Upper lobe of right lung (tissue), 1 donor: ENCODE measurements at regions not wholly inside any gene's neighbourhood (a gene's known extent, or its start where the extent isn't known, plus 50 kb on each side); places are given as distances from the start of the nearest gene placed in this dataset.

Source experiments
- ATAC-seq: fragments of 200-7000 bp; cut with Tn5 transposase; one replicate; pipeline ENCODE4 v1.9.1; 2020; ENCODE audit warnings: mild to moderate bottlenecking, moderate library complexity
- DNase-seq: peaks from one replicate; pipeline ENCODE4 v3.0.0-alpha.2; 2020
- H3K27ac ChIP-seq: fragments of 200-600 bp; one replicate; pipeline ENCODE4 v1.8.0; 2022
- H3K27me3 ChIP-seq: fragments of 200-600 bp; one replicate; pipeline ENCODE4 v1.8.0; 2022; ENCODE audit warnings: mild to moderate bottlenecking
- H3K36me3 ChIP-seq: fragments of 200-600 bp; one replicate; pipeline ENCODE4 v1.8.0; 2022
- H3K4me1 ChIP-seq: fragments of 200-600 bp; one replicate; pipeline ENCODE4 v1.8.0; 2022
- H3K4me3 ChIP-seq: fragments of 200-600 bp; one replicate; pipeline ENCODE4 v1.8.0; 2022; ENCODE audit warnings: mild to moderate bottlenecking
- H3K9me3 ChIP-seq: fragments of 200-600 bp; one replicate; pipeline ENCODE4 v1.8.0; 2022
- CTCF ChIP-seq: fragments of 200-600 bp; IDR thresholded peaks from one replicate; pipeline ENCODE4 v1.8.0; 2022; ENCODE audit warnings: antibody characterized with exemption
- intact Hi-C: fragments of 100-400 bp; cut with DNase I; formaldehyde crosslinking; loops from one replicate; pipeline ENCODE4 v1.11.0; 2022
- donor health status: DM: no; HTN: yes; CAD: no; lungs with severe emphysema.

- Histone ChIP-seq H3K36me3 (no peaks in the 10 kb centered on the region), H3K27me3 (no peaks in the 10 kb centered on the region), H3K4me1 (no peaks in the 10 kb centered on the region), H3K4me3 (no peak overlapping the region), H3K9me3 (no peaks in the 10 kb centered on the region), H3K27ac (no peak overlapping the region)
- DNase-seq (no peak), ATAC-seq (no peak)
- TF ChIP-seq CTCF, result no peak
- intact Hi-C loops, result no loop called here
These were observed 248.2 kb downstream of the TMX3 start for GRCh38 chr18:68466672-68467071.

GRCh38 chr18:68462766-68463165, 252.1 kb downstream of the TMX3 start:
- no peaks in the 10 kb centered on the region for H3K9me3 ChIP-seq
- ATAC-seq (no peak), DNase-seq (no peak)
- no peaks in the 10 kb centered on the region for H3K4me1 ChIP-seq
- TF ChIP-seq CTCF, result no peak
- H3K4me3 ChIP-seq, result no peak overlapping the region
- no peaks in the 10 kb centered on the region for H3K36me3 ChIP-seq
- intact Hi-C loops, result no loop called here
- H3K27ac ChIP-seq, result no peak overlapping the region
- H3K27me3 ChIP-seq, result no peaks in the 10 kb centered on the region

GRCh38 chr18:68462148-68462547, 252.8 kb downstream of the TMX3 start:
- intact Hi-C loops, result no loop called here
- Histone ChIP-seq H3K4me1 (no peaks in the 10 kb centered on the region), H3K27ac (no peak overlapping the region), H3K27me3 (no peaks in the 10 kb centered on the region), H3K4me3 (no peak overlapping the region), H3K36me3 (no peaks in the 10 kb centered on the region), H3K9me3 (no peaks in the 10 kb centered on the region)
- ATAC-seq (no peak), DNase-seq (no peak)
- TF ChIP-seq CTCF, result no peak

GRCh38 chr18:68461481-68462018, 253.4 kb downstream of the TMX3 start:
- H3K36me3 ChIP-seq, result no peaks in the 10 kb centered on the region
- no peak for DNase-seq
- no peaks in the 10 kb centered on the region for H3K9me3 ChIP-seq
- intact Hi-C loops, result no loop called here
- TF ChIP-seq CTCF, result no peak
- no peak overlapping the region for H3K27ac ChIP-seq
- H3K4me1 ChIP-seq, result no peaks in the 10 kb centered on the region
- H3K27me3 ChIP-seq, result no peaks in the 10 kb centered on the region
- no peak for ATAC-seq
- H3K4me3 ChIP-seq, result no peak overlapping the region

GRCh38 chr18:68459968-68460367, 254.9 kb downstream of the TMX3 start:
- no peak for TF ChIP-seq CTCF
- Histone ChIP-seq H3K27me3 (no peaks in the 10 kb centered on the region), H3K4me1 (no peaks in the 10 kb centered on the region), H3K27ac (no peak overlapping the region), H3K9me3 (no peaks in the 10 kb centered on the region), H3K36me3 (no peaks in the 10 kb centered on the region), H3K4me3 (no peak overlapping the region)
- DNase-seq, result no peak
- intact Hi-C loops, result no loop called here
- ATAC-seq, result no peak

- intact Hi-C loops, result no loop called here
- no peaks in the 10 kb centered on the region for H3K9me3 ChIP-seq
- no peaks in the 10 kb centered on the region for H3K27me3 ChIP-seq
- ATAC-seq (no peak), DNase-seq (no peak)
- TF ChIP-seq CTCF, result no peak
- H3K36me3 ChIP-seq, result no peaks in the 10 kb centered on the region
- no peaks in the 10 kb centered on the region for H3K4me1 ChIP-seq
- H3K27ac ChIP-seq, result no peak overlapping the region
- no peak overlapping the region for H3K4me3 ChIP-seq
These were observed 257.9 kb downstream of the TMX3 start for GRCh38 chr18:68456985-68457384.
